Suprapubic skin (tissue), 4 donors: ENCODE measurements at regions not wholly inside any gene's neighbourhood (a gene's known extent, or its start where the extent isn't known, plus 50 kb on each side); places are given as distances from the start of the nearest gene placed in this dataset.

Experiments used
- DNase-seq, 2 donors: peaks; one replicate each; pipeline ENCODE4 v3.0.0-alpha.2; 2019; ENCODE audit warnings: low spot score in 2 of 2
- H3K27ac ChIP-seq: fragments of 200-600 bp; sonication (generic); one replicate; pipeline ENCODE4 v1.5.1; 2019
- H3K27me3 ChIP-seq: fragments of 200-600 bp; sonication (generic); one replicate; pipeline ENCODE4 v1.5.1; 2019
- H3K36me3 ChIP-seq: fragments of 200-600 bp; sonication (generic); one replicate; pipeline ENCODE4 v1.5.1; 2019
- H3K4me1 ChIP-seq: fragments of 200-600 bp; sonication (generic); one replicate; pipeline ENCODE4 v1.5.1; 2019
- H3K4me3 ChIP-seq: fragments of 200-600 bp; sonication (generic); one replicate; pipeline ENCODE4 v1.5.1; 2019; ENCODE audit warnings: mild to moderate bottlenecking
- H3K9me3 ChIP-seq: fragments of 200-600 bp; sonication (generic); one replicate; pipeline ENCODE4 v1.5.1; 2019
- CTCF ChIP-seq, 2 donors: fragments of 200-600 bp in 1 of 2; fragments of 450-650 bp in 1 of 2; sonication (generic) in 1 of 2; IDR thresholded peaks; one replicate each; pipeline ENCODE4 v1.5.1; 2016 to 2019; ENCODE audit warnings: antibody characterized with exemption in 2 of 2, mild to moderate bottlenecking in 1 of 2, moderate library complexity in 1 of 2
- EP300 ChIP-seq: sonication (generic); formaldehyde crosslinking; IDR thresholded peaks from one replicate; pipeline ENCODE4 v1.6.1; 2017; ENCODE audit warnings: antibody characterized with exemption
- POLR2A ChIP-seq, 2 donors: fragments of 450-650 bp; IDR thresholded peaks; one replicate each; pipeline ENCODE4 v1.6.1; 2017; ENCODE audit warnings: antibody characterized with exemption in 2 of 2, mild to moderate bottlenecking in 2 of 2, moderate library complexity in 2 of 2
- POLR2AphosphoS5 ChIP-seq, 3 donors: sonication (generic); formaldehyde crosslinking; IDR thresholded peaks; one replicate each; pipeline ENCODE4 v1.6.1; 2017; ENCODE audit warnings: antibody characterized with exemption in 3 of 3
- WGBS: methylation state at CpG from one replicate; pipeline ENCODE4 v1.1.5; 2018; 5-methylcytosine and 5-hydroxymethylcytosine counted together

DNA sequence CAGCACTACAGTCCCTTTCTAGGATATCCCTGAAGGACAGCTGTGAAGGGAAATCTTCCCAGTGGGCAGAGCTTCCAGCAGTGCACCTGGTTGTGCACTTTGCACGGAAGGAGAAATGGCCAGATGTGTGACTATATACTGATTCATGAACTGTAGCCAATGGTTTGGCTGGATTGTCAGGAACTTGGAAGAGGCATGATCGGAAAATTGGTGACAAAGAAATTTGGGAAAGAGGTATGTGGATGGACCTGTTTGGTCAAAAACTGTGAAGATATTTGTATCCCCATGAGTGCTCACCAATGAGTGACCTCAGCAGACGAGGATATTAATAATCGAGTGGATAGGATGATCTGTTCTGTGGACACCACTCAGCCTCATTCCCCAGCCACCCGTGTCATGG lies 582.2 kb downstream of the CPS1 start:
- H3K27me3 ChIP-seq, result no peaks in the 10 kb centered on the region
- no peak for DNase-seq
- TF ChIP-seq POLR2AphosphoS5 (IDR thresholded peaks at IDR 0.05) (no peak), CTCF (IDR thresholded peaks at IDR 0.05) (no peak), EP300 (no peak), POLR2A (IDR thresholded peaks at IDR 0.05) (no peak)
- H3K9me3 ChIP-seq, result no peaks in the 10 kb centered on the region
- H3K36me3 ChIP-seq, result no peaks in the 10 kb centered on the region
- no peaks in the 10 kb centered on the region for H3K4me1 ChIP-seq
- H3K27ac ChIP-seq, result no peak overlapping the region
- 90% methylated on average over 5 of the region's 5 CpGs for WGBS
- no peak overlapping the region for H3K4me3 ChIP-seq

GRCh38 chr2:211141646-211142045 lies 585.2 kb downstream of the CPS1 start:
- no peaks in the 10 kb centered on the region for H3K27me3 ChIP-seq
- no peak overlapping the region for H3K4me3 ChIP-seq
- H3K36me3 ChIP-seq, result no peaks in the 10 kb centered on the region
- no peak overlapping the region for H3K27ac ChIP-seq
- no peak for DNase-seq
- no peaks in the 10 kb centered on the region for H3K9me3 ChIP-seq
- no peaks in the 10 kb centered on the region for H3K4me1 ChIP-seq
- 94% methylated on average over 4 of the region's 4 CpGs for WGBS
- TF ChIP-seq EP300 (no peak), CTCF (IDR thresholded peaks at IDR 0.05) (no peak), POLR2AphosphoS5 (IDR thresholded peaks at IDR 0.05) (no peak), POLR2A (IDR thresholded peaks at IDR 0.05) (no peak)

DNA sequence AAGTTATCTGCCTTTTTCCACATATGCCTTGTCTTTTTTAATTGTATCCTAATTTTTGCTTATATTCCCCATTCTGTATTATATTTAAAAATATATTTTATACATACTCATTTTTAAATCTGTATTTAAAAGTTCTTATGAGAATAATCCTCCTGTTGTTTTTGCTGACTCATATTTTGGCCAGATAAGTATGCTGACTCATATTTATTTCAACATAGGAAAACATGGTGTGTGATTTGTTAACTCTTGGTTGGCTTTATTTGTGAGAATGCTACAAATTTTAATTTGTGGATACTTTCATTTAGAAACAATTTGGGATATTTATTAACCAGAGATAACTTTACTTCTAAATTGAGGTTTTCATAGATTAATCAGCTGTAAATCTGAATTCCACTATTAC lies 587.7 kb downstream of the CPS1 start:
- no peak for TF ChIP-seq EP300
- no peak for TF ChIP-seq POLR2A (IDR thresholded peaks at IDR 0.05)
- no peak for TF ChIP-seq CTCF (IDR thresholded peaks at IDR 0.05)
- TF ChIP-seq POLR2AphosphoS5 (IDR thresholded peaks at IDR 0.05), result no peak
- no peaks in the 10 kb centered on the region for H3K27me3 ChIP-seq
- DNase-seq, result no peak
- H3K4me1 ChIP-seq, result no peaks in the 10 kb centered on the region
- H3K36me3 ChIP-seq, result no peaks in the 10 kb centered on the region
- no peaks in the 10 kb centered on the region for H3K9me3 ChIP-seq
- H3K27ac ChIP-seq, result no peak overlapping the region
- H3K4me3 ChIP-seq, result no peak overlapping the region

DNA sequence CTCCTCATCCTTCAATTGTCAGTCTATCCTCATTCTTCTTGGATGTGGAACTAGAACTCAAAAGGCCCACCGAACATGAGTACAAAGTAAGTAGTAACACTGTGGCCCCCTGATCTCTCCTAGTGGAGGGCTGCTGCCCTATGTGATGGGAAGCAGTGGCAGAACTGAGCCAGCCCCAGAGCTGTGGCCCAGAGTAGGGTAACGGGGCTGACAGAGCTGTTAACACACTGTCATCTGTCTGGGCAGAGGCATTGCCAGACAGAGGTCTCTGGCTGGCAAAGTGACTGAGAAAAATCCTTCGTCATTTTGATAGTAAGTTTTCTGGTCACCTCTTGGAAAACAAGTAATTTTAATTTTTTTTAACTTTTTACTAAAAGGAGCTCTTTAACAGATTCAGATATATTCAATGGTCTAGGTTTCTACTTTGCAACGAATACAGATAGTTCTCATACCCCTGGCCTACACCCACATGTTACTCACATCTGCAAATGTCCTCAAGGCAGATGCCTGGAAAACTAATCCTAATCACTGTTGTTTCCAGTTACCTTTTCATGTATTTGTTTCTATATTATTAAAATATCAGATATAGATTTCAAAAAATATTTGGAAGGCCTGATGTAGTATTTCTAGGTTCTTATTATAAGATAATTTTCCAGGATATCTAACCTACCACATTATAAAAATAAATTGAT lies 588.7 kb downstream of the CPS1 start:
- no peaks in the 10 kb centered on the region for H3K4me1 ChIP-seq
- H3K4me3 ChIP-seq, result no peak overlapping the region
- H3K27ac ChIP-seq, result no peak overlapping the region
- TF ChIP-seq CTCF (IDR thresholded peaks at IDR 0.05), result no peak
- H3K27me3 ChIP-seq, result no peaks in the 10 kb centered on the region
- H3K9me3 ChIP-seq, result no peaks in the 10 kb centered on the region
- 75% methylated on average over 4 of the region's 4 CpGs for WGBS
- DNase-seq, result no peak
- H3K36me3 ChIP-seq, result no peaks in the 10 kb centered on the region

DNA sequence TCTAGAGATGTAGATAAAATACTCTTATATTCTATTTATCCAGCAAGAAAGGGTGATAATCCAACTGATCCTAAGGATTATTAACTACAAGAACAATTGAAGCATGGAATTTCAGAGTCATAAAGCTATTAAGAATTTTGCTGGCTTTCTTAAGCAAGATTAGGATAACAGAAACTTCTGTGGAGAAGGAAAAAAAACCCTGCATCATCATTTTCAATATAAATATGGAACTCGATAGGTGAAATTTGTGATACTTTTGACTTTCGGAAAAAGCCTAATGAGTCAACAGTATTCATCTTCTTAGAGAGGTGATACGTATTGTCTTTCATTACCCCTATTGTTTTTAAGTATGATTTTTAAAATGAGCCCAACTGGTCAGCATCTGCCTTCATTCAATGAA lies 593.3 kb downstream of the CPS1 start:
- H3K4me1 ChIP-seq, result no peaks in the 10 kb centered on the region
- no peaks in the 10 kb centered on the region for H3K27me3 ChIP-seq
- 97% methylated on average over 3 of the region's 3 CpGs for WGBS
- H3K27ac ChIP-seq, result no peak overlapping the region
- H3K36me3 ChIP-seq, result no peaks in the 10 kb centered on the region
- DNase-seq, result no peak
- H3K4me3 ChIP-seq, result no peak overlapping the region
- no peaks in the 10 kb centered on the region for H3K9me3 ChIP-seq
- no peak for TF ChIP-seq POLR2AphosphoS5 (IDR thresholded peaks at IDR 0.05)
- TF ChIP-seq POLR2A (IDR thresholded peaks at IDR 0.05), result no peak
- no peak for TF ChIP-seq CTCF (IDR thresholded peaks at IDR 0.05)
- TF ChIP-seq EP300, result no peak
